HEK293 (cell line): ENCODE measurements at regions not wholly inside any gene's neighbourhood (a gene's known extent, or its start where the extent isn't known, plus 50 kb on each side); places are given as distances from the start of the nearest gene placed in this dataset.
A peak's percentile ranks its signal among the peaks of the same experiment; 100 is the strongest.

Experiments
- GLI2 ChIP-seq: fragments of 450-650 bp; formaldehyde crosslinking; IDR thresholded peaks from 2 replicates; pipeline ENCODE4; 2017; ENCODE audit warnings: missing biosample characterization, missing genetic modification characterization, low read depth, borderline replicate concordance
- GLI4 ChIP-seq: fragments of 450-650 bp; formaldehyde crosslinking; IDR thresholded peaks from 2 replicates; pipeline ENCODE4 v1.5.1; 2016; ENCODE audit warnings: missing biosample characterization, missing genetic modification characterization
- IKZF3 ChIP-seq: fragments of 450-650 bp; IDR thresholded peaks from 2 replicates; pipeline ENCODE4 v1.5.0; 2018; ENCODE audit warnings: missing biosample characterization, mild to moderate bottlenecking, missing genetic modification characterization, moderate library complexity
- KLF10 ChIP-seq: fragments of 450-650 bp; IDR thresholded peaks from 2 replicates; pipeline ENCODE4 v1.5.1; 2018; ENCODE audit warnings: missing biosample characterization, mild to moderate bottlenecking, missing genetic modification characterization
- MEIS1 ChIP-seq: sonication (generic); formaldehyde crosslinking; IDR thresholded peaks from 2 replicates; pipeline ENCODE4 v1.8.1; 2022; ENCODE audit warnings: missing genetic modification reagents, mild to moderate bottlenecking, borderline replicate concordance
- SALL2 ChIP-seq: fragments of 450-650 bp; formaldehyde crosslinking; IDR thresholded peaks from 2 replicates; pipeline ENCODE4 v1.5.0; 2017; ENCODE audit warnings: missing biosample characterization, mild to moderate bottlenecking, missing genetic modification characterization, borderline replicate concordance
- SCRT1 ChIP-seq: fragments of 450-650 bp; formaldehyde crosslinking; IDR thresholded peaks from 2 replicates; pipeline ENCODE4 v1.5.1; 2016; ENCODE audit warnings: missing biosample characterization, missing genetic modification characterization, borderline replicate concordance
- SCRT2 ChIP-seq: fragments of 450-650 bp; formaldehyde crosslinking; IDR thresholded peaks from 2 replicates; pipeline ENCODE4 v1.5.1; 2016; ENCODE audit warnings: missing biosample characterization, missing genetic modification characterization
- SP7 ChIP-seq: fragments of 450-650 bp; formaldehyde crosslinking; IDR thresholded peaks from 2 replicates; pipeline ENCODE4 v1.5.1; 2016; ENCODE audit warnings: missing biosample characterization, missing genetic modification characterization
- TRIM28 ChIP-seq: IDR thresholded peaks from 2 replicates; pipeline ENCODE4 v1.6.1; 2011; ENCODE audit warnings: low read length, control low read depth, borderline replicate concordance
- ZEB2 ChIP-seq: fragments of 450-650 bp; formaldehyde crosslinking; IDR thresholded peaks from 2 replicates; pipeline ENCODE4 v1.5.1; 2016; ENCODE audit warnings: missing biosample characterization, missing genetic modification characterization
- ZNF121 ChIP-seq: fragments of 450-650 bp; formaldehyde crosslinking; IDR thresholded peaks from 2 replicates; pipeline ENCODE4 v1.5.1; 2016; ENCODE audit warnings: missing biosample characterization, missing genetic modification characterization
- ZNF146 ChIP-seq: fragments of 450-650 bp; formaldehyde crosslinking; IDR thresholded peaks from 2 replicates; pipeline ENCODE4 v1.5.1; 2016; ENCODE audit warnings: missing biosample characterization, missing genetic modification characterization
- ZNF174 ChIP-seq: fragments of 450-650 bp; formaldehyde crosslinking; IDR thresholded peaks from 2 replicates; pipeline ENCODE4 v1.5.0; 2017; ENCODE audit warnings: missing biosample characterization, mild to moderate bottlenecking, missing genetic modification characterization
- ZNF2 ChIP-seq: fragments of 450-650 bp; formaldehyde crosslinking; IDR thresholded peaks from 2 replicates; pipeline ENCODE4 v1.5.1; 2016; ENCODE audit warnings: missing biosample characterization, missing genetic modification characterization
- ZNF324 ChIP-seq: fragments of 450-650 bp; formaldehyde crosslinking; IDR thresholded peaks from 2 replicates; pipeline ENCODE4 v1.5.1; 2016; ENCODE audit warnings: missing biosample characterization, missing genetic modification characterization
- ZNF37A ChIP-seq: fragments of 450-650 bp; IDR thresholded peaks from 2 replicates; pipeline ENCODE4 v1.5.1; 2018; ENCODE audit warnings: missing biosample characterization, missing genetic modification characterization
- ZNF426 ChIP-seq: fragments of 450-650 bp; formaldehyde crosslinking; IDR thresholded peaks from 2 replicates; pipeline ENCODE4 v1.5.1; 2017; ENCODE audit warnings: missing biosample characterization, missing genetic modification characterization, mild to moderate bottlenecking, inconsistent platforms, moderate library complexity
- ZNF473 ChIP-seq: fragments of 450-650 bp; formaldehyde crosslinking; IDR thresholded peaks from 2 replicates; pipeline ENCODE4 v1.5.1; 2017; ENCODE audit warnings: missing biosample characterization, missing genetic modification characterization
- ZNF510 ChIP-seq: fragments of 450-650 bp; formaldehyde crosslinking; IDR thresholded peaks from 2 replicates; pipeline ENCODE4 v1.5.1; 2018; ENCODE audit warnings: mild to moderate bottlenecking, missing genetic modification characterization, missing biosample characterization; ENCODE audit not compliant: insufficient replicate concordance
- ZNF521 ChIP-seq: fragments of 450-650 bp; formaldehyde crosslinking; IDR thresholded peaks from 2 replicates; pipeline ENCODE4 v1.5.1; 2017; ENCODE audit warnings: missing biosample characterization, mild to moderate bottlenecking, missing genetic modification characterization
- ZNF558 ChIP-seq: fragments of 450-650 bp; formaldehyde crosslinking; IDR thresholded peaks from 2 replicates; pipeline ENCODE4 v1.5.1; 2016; ENCODE audit warnings: missing biosample characterization, missing genetic modification characterization
- ZNF654 ChIP-seq: fragments of 450-650 bp; formaldehyde crosslinking; IDR thresholded peaks from 2 replicates; pipeline ENCODE4 v1.5.1; 2016; ENCODE audit warnings: low read depth, missing biosample characterization, missing genetic modification characterization
- ZNF660 ChIP-seq: fragments of 450-650 bp; IDR thresholded peaks from 2 replicates; pipeline ENCODE4 v1.5.1; 2018; ENCODE audit warnings: missing biosample characterization, mild to moderate bottlenecking, missing genetic modification characterization
- ZNF843 ChIP-seq: fragments of 450-650 bp; formaldehyde crosslinking; IDR thresholded peaks from 2 replicates; pipeline ENCODE4 v1.5.1; 2016; ENCODE audit warnings: missing biosample characterization, missing genetic modification characterization
- TF ChIP-seq, protein P1 (sequence below): fragments of 450-650 bp; formaldehyde crosslinking; IDR thresholded peaks from 2 replicates; pipeline ENCODE4 v1.5.1; 2016; ENCODE audit warnings: missing biosample characterization, missing genetic modification characterization
- TF ChIP-seq, protein P2 (sequence below): fragments of 450-650 bp; formaldehyde crosslinking; optimal IDR thresholded peaks from 2 replicates; pipeline ENCODE3; 2016; ENCODE audit warnings: missing biosample characterization, mild to moderate bottlenecking, missing genetic modification characterization
- TF ChIP-seq, protein P3 (sequence below): fragments of 450-650 bp; formaldehyde crosslinking; IDR thresholded peaks from 2 replicates; pipeline ENCODE4 v1.5.1; 2017; ENCODE audit warnings: missing biosample characterization, missing genetic modification characterization
- TF ChIP-seq, protein P4 (sequence below): fragments of 450-650 bp; formaldehyde crosslinking; IDR thresholded peaks from 2 replicates; pipeline ENCODE4 v1.5.1; 2016; ENCODE audit warnings: missing biosample characterization, missing genetic modification characterization
- TF ChIP-seq, protein P5 (sequence below): fragments of 450-650 bp; formaldehyde crosslinking; IDR thresholded peaks from 2 replicates; pipeline ENCODE4 v1.5.1; 2016; ENCODE audit warnings: missing biosample characterization, missing genetic modification characterization
- TF ChIP-seq, protein P6 (sequence below): fragments of 450-650 bp; formaldehyde crosslinking; IDR thresholded peaks from 2 replicates; pipeline ENCODE4 v1.5.1; 2016; ENCODE audit warnings: missing biosample characterization, missing genetic modification characterization

DNA sequence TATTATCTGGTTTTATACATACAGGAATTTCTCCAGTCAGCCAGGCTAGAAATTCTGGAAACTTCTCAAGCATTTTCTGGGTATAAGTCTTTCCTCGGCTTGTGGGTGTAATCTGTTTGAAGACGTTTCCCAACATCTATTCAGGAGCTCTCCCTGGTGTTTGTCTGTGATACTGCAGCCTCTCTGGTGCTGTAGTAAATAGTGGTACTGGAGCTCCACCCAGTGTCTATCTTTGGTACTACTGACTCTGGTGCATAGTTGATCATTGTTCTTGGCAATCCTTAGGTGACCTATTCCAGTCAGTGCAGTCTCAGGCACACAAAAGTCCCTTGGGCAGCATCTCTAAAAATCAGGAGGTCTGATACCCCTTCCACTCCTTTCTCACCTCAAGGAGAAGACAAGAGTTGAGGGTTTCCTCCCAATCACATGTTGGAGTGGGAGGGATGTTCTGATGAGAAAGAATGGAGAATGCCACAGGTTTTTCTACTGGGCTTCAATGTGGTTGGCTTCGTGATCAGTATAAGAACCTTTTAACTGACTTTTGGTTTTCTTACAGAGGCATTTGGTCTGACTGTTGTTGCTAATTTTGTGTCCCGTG, 115.5 kb downstream of the CYSLTR2 start (continued):
- TF ChIP-seq, protein P1, sequence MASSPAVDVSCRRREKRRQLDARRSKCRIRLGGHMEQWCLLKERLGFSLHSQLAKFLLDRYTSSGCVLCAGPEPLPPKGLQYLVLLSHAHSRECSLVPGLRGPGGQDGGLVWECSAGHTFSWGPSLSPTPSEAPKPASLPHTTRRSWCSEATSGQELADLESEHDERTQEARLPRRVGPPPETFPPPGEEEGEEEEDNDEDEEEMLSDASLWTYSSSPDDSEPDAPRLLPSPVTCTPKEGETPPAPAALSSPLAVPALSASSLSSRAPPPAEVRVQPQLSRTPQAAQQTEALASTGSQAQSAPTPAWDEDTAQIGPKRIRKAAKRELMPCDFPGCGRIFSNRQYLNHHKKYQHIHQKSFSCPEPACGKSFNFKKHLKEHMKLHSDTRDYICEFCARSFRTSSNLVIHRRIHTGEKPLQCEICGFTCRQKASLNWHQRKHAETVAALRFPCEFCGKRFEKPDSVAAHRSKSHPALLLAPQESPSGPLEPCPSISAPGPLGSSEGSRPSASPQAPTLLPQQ (tag by site-specific recombination), result no peak
- TF ChIP-seq, protein P2, sequence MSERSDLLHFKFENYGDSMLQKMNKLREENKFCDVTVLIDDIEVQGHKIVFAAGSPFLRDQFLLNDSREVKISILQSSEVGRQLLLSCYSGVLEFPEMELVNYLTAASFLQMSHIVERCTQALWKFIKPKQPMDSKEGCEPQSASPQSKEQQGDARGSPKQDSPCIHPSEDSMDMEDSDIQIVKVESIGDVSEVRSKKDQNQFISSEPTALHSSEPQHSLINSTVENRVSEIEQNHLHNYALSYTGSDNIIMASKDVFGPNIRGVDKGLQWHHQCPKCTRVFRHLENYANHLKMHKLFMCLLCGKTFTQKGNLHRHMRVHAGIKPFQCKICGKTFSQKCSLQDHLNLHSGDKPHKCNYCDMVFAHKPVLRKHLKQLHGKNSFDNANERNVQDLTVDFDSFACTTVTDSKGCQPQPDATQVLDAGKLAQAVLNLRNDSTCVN, result no peak
- TF ChIP-seq ZEB2 (tag by site-specific recombination) (0 out of 2 replicates have a peak, but pooled peaks have one; percentile 20), MEIS1 (CRISPR knock-in tag) (no peak), ZNF426 (no peak), ZNF654 (peak; percentile 99), ZNF2 (tag by site-specific recombination) (0 out of 2 replicates have a peak, but pooled peaks have one; percentile 46), IKZF3 (tag by site-specific recombination) (no peak), SP7 (tag by site-specific recombination) (peak; percentile 45; the same call in 1 of the 2 replicates), ZNF324 (tag by site-specific recombination) (peak; percentile 78; the same call in 1 of the 2 replicates), ZNF473 (tag by site-specific recombination) (no peak), TRIM28 (no peak), ZNF660 (tag by site-specific recombination) (peak; percentile 90), ZNF37A (tag by site-specific recombination) (no peak), ZNF146 (no peak), KLF10 (tag by site-specific recombination) (no peak), ZNF843 (tag by site-specific recombination) (no peak), ZNF521 (tag by site-specific recombination) (no peak), SCRT1 (tag by site-specific recombination) (peak; percentile 44; the same call in 1 of the 2 replicates), ZNF174 (tag by site-specific recombination) (no peak), GLI2 (tag by site-specific recombination) (no peak), SALL2 (tag by site-specific recombination) (no peak), SCRT2 (tag by site-specific recombination) (peak; percentile 78), ZNF558 (tag by site-specific recombination) (0 out of 2 replicates have a peak, but pooled peaks have one; percentile 26), ZNF121 (tag by site-specific recombination) (no peak), GLI4 (tag by site-specific recombination) (no peak), ZNF510 (tag by site-specific recombination) (no peak)
- TF ChIP-seq, protein P3, sequence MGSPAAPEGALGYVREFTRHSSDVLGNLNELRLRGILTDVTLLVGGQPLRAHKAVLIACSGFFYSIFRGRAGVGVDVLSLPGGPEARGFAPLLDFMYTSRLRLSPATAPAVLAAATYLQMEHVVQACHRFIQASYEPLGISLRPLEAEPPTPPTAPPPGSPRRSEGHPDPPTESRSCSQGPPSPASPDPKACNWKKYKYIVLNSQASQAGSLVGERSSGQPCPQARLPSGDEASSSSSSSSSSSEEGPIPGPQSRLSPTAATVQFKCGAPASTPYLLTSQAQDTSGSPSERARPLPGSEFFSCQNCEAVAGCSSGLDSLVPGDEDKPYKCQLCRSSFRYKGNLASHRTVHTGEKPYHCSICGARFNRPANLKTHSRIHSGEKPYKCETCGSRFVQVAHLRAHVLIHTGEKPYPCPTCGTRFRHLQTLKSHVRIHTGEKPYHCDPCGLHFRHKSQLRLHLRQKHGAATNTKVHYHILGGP, result no peak
- TF ChIP-seq, protein P4, sequence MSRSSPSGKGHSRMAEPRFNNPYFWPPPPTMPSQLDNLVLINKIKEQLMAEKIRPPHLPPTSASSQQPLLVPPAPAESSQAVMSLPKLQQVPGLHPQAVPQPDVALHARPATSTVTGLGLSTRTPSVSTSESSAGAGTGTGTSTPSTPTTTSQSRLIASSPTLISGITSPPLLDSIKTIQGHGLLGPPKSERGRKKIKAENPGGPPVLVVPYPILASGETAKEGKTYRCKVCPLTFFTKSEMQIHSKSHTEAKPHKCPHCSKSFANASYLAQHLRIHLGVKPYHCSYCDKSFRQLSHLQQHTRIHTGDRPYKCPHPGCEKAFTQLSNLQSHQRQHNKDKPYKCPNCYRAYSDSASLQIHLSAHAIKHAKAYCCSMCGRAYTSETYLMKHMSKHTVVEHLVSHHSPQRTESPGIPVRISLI (tag by site-specific recombination), result no peak
- TF ChIP-seq, protein P5, sequence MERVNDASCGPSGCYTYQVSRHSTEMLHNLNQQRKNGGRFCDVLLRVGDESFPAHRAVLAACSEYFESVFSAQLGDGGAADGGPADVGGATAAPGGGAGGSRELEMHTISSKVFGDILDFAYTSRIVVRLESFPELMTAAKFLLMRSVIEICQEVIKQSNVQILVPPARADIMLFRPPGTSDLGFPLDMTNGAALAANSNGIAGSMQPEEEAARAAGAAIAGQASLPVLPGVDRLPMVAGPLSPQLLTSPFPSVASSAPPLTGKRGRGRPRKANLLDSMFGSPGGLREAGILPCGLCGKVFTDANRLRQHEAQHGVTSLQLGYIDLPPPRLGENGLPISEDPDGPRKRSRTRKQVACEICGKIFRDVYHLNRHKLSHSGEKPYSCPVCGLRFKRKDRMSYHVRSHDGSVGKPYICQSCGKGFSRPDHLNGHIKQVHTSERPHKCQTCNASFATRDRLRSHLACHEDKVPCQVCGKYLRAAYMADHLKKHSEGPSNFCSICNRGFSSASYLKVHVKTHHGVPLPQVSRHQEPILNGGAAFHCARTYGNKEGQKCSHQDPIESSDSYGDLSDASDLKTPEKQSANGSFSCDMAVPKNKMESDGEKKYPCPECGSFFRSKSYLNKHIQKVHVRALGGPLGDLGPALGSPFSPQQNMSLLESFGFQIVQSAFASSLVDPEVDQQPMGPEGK, result no peak
- TF ChIP-seq, protein P6, sequence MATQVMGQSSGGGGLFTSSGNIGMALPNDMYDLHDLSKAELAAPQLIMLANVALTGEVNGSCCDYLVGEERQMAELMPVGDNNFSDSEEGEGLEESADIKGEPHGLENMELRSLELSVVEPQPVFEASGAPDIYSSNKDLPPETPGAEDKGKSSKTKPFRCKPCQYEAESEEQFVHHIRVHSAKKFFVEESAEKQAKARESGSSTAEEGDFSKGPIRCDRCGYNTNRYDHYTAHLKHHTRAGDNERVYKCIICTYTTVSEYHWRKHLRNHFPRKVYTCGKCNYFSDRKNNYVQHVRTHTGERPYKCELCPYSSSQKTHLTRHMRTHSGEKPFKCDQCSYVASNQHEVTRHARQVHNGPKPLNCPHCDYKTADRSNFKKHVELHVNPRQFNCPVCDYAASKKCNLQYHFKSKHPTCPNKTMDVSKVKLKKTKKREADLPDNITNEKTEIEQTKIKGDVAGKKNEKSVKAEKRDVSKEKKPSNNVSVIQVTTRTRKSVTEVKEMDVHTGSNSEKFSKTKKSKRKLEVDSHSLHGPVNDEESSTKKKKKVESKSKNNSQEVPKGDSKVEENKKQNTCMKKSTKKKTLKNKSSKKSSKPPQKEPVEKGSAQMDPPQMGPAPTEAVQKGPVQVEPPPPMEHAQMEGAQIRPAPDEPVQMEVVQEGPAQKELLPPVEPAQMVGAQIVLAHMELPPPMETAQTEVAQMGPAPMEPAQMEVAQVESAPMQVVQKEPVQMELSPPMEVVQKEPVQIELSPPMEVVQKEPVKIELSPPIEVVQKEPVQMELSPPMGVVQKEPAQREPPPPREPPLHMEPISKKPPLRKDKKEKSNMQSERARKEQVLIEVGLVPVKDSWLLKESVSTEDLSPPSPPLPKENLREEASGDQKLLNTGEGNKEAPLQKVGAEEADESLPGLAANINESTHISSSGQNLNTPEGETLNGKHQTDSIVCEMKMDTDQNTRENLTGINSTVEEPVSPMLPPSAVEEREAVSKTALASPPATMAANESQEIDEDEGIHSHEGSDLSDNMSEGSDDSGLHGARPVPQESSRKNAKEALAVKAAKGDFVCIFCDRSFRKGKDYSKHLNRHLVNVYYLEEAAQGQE, result no peak
